Stimulated activated CD4-positive, alpha-beta T cell treated with anti-CD3 and anti-CD28 coated beads, TNF-alpha, amount 100 ng/mL, for 24 hours (primary cell): ENCODE measurements at regions not wholly inside any gene's neighbourhood (a gene's known extent, or its start where the extent isn't known, plus 50 kb on each side); places are given as distances from the start of the nearest gene placed in this dataset.

Source experiments
- DNase-seq, 3 experiments: peaks; one replicate each; pipeline ENCODE4 v3.0.0-alpha.2; 2020; ENCODE audit warnings: low read depth in 3 of 3

GRCh38 chr12:124458992-124459851, 108.2 kb downstream of the NCOR2 start:
- no peak for DNase-seq

GRCh38 chr12:124458220-124458991, 109.0 kb downstream of the NCOR2 start:
- no peak for DNase-seq

GRCh38 chr12:124457287-124458219, 109.9 kb downstream of the NCOR2 start:
- peak in 2 of 3 experiments; percentile 18 to 58 for DNase-seq

GRCh38 chr12:124456652-124457152, 110.7 kb downstream of the NCOR2 start:
- DNase-seq = no peak

GRCh38 chr12:124456133-124456651, 111.2 kb downstream of the NCOR2 start:
- DNase-seq = no peak

GRCh38 chr12:124455336-124455735, 112.1 kb downstream of the NCOR2 start:
- no peak for DNase-seq

GRCh38 chr12:124454735-124455134, 112.7 kb downstream of the NCOR2 start:
- no peak for DNase-seq

- DNase-seq = no peak
Observed at GRCh38 chr12:124454352-124454725, 113.1 kb downstream of the NCOR2 start.

GRCh38 chr12:124453419-124454351, 113.7 kb downstream of the NCOR2 start:
- DNase-seq = peak; percentile 56 to 79 (median 61)

- no peak for DNase-seq
Observed at GRCh38 chr12:124452576-124453331, 114.7 kb downstream of the NCOR2 start.

GRCh38 chr12:124451637-124452243, 115.7 kb downstream of the NCOR2 start:
- no peak for DNase-seq

- no peak for DNase-seq
Observed at GRCh38 chr12:124451016-124451415, 116.4 kb downstream of the NCOR2 start.

GRCh38 chr12:124450376-124450750, 117.0 kb downstream of the NCOR2 start:
- DNase-seq = no peak

GRCh38 chr12:124449623-124450375, 117.6 kb downstream of the NCOR2 start:
- no peak for DNase-seq

GRCh38 chr12:124448955-124449622, 118.3 kb downstream of the NCOR2 start:
- DNase-seq = no peak

GRCh38 chr12:124448241-124448954, 119.0 kb downstream of the NCOR2 start:
- no peak for DNase-seq

GRCh38 chr12:124446364-124446763, 121.0 kb downstream of the NCOR2 start:
- no peak for DNase-seq
